HG02840 (cell line): ENCODE measurements at regions not wholly inside any gene's neighbourhood (a gene's known extent, or its start where the extent isn't known, plus 50 kb on each side); places are given as distances from the start of the nearest gene placed in this dataset.
"Not testable (repeated sequence)": the region's sequence is repeated elsewhere in the genome, so short reads cannot be mapped to it uniquely, and the experiment has no call there.

Source experiments
- ATAC-seq: cut with Tn5 transposase; IDR thresholded peaks from one replicate; pipeline ENCODE4 v1.9.1; 2021; ENCODE audit warnings: mild to moderate bottlenecking, moderate library complexity, moderate number of reproducible peaks; ENCODE audit not compliant: unreplicated experiment, low FRiP score

DNA sequence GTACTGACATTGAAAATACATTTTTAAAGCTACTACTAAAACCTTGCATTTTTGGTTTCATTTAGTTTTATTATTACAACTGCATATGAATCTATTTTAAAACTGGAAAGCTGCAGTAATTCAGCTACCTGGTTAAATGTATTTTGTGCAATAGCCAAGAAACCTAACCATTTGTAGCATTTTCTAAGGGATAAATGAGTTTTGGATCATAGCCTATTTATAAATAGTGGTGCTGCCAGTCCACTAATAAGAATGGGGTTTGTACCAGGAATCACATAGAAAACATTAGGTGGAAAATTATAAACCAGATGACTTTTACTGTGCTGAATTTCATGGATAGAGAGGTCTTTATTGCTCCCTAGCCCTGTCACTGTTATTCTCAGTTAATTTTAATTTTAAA, 454.7 kb downstream of the DIPK2A start:
- ATAC-seq = no peak

DNA sequence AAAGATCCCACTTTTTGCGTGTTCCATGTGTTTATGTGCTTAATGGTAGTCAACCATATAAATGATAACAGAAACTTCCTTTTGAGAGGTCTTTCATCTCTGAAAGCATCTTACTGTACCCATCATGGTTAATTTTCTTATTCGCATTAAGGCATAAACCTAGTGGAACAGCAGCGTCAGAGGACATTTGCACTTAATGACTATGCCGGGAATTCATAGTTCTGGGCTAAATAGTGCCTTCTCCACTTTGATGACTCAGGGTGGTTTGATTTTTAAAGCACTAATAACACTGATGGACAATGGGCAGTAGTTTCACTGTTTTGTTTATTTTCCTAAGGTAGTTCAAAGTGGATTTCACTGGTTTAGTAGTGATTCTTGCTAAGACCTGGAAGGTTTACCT, 455.3 kb downstream of the DIPK2A start:
- no peak for ATAC-seq

DNA sequence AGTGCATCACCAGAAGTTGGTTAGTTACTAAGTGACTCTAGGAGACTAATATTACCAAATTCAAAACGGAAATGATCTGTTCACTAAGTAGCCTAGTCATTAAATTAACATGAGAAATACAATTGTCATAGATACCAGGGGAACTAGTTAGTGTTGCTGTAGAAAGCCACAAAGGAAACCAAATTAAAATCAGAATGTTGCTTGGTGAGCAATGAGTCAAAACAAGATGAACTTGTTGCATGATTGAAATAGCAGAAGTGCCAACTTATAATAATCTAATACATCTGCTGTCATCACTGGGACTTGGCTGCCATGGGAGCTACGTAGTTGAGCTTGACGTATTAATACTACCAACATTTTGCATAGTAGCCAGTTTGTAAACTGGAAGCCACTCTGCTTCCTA, 458.1 kb downstream of the DIPK2A start:
- peak; percentile 62 for ATAC-seq

DNA sequence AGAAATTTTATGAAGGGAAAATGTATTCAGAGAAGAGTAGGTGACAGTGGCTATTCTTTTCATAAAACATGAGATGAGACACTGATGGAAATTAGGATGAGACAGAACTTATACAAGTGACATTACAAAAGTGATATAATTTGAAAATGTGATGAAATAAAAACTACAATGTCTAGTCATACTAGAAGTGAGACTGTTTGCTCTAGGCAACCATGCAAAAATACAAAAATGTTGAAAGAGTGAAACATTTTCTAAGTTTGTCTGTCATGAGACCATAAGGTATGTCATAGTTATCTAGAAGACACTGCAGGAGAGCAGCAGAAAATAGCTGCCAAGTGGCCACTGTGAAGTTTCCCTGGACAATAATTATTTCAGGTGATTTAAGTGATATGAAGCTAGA, 459.5 kb downstream of the DIPK2A start:
- peak; percentile 45 for ATAC-seq

DNA sequence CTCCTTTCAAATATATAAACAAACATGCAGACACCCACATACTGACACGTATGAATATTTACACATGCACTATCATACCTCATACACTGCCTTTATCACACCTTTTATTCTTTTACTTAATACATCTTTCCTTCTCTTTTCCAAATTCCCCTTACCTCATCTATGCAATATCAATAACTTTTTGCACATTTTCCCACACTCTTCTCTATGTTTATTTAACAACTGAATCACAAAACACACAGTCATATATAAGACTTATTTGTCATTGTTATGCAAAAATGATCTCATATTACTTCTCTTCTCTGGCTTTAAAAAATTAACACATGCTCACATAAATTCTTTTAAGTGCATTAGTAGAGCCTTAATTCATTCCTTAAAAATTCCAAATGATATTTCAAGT, 461.4 kb downstream of the DIPK2A start:
- no peak for ATAC-seq

DNA sequence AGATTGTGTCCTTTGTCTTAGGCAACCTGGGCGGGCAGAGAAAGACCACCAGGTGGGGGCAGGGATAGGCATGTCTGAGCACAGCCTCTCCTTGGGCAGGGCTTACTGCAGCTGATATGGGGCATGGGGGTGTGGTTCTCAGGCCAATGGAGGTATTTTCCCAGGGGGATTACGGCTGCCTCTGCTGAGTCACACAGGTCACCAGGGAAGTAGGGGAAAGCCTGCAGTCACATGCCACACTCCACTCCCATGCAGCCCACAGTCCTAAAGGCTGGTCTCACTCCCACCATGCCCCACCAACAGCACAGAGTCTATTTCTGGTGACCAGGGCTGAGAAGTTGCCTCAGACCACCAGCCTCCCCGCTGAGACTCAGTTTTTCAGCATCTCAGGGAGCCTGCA, 466.4 kb downstream of the DIPK2A start:
- ATAC-seq = no peak

DNA sequence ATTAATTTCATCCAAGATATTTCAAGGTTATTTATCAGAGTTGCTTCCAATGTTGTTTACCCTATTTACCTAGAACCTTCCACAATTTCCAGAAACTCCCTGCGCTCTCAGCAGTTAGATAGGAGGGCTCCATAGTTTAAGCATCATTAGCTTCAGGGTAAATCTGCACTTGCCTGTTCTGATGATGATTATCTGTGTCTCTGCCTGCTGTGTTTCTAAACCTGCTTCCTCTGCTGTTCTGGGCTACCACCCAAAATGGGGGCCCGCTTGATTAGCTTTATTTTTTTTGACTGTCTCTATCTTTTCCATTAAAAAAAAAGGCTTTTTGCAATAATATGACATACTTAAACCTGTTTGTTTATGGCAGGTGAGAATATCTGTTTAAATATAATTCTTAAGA, 472.4 kb downstream of the DIPK2A start:
- ATAC-seq = no peak

DNA sequence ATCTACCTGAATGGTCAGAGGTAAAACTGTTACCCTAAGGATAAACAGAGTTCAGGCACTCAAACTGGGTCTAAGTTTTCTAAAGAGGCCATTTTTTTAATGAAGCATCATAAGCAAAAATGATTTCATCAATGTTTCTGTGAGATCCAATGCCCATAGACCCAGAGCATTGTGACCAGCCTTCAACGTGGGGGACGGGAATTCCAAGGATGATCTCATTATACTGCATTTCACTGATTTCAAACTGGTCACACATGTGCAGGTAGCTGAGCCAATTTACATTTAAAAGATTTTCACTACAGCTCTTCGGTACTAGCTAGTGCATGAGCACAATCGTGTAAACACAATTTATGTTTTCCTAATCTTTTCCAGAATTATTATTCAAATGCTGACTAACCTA, 472.9 kb downstream of the DIPK2A start:
- ATAC-seq = no peak

DNA sequence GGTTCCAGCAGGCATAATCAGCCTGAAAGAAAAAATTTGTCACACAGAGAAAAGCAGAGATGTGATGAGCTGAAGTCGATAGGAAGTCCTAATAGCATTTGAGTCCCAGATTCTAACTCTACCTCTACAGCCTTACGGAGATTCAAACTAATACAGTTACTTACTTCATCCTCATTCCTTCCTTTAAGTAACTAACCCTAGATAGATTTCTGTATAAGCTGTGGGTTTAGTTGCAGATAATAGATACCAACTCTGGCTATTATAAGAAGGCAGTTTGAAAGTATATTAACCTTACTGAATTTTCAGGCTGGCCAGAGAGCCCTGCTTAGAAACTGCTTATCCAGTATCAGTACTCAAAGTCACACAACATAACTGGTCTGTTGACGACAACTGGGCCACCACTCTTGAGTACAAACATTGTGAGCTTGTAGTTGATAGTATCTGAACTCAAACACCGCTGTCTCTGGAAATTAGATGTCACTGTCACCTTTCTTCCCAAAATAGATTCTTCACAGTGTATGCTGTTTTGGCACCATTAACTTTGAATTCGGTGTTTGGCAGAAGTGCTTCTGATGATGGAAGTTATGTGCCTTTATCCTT, 484.3 kb downstream of the DIPK2A start:
- no peak for ATAC-seq

DNA sequence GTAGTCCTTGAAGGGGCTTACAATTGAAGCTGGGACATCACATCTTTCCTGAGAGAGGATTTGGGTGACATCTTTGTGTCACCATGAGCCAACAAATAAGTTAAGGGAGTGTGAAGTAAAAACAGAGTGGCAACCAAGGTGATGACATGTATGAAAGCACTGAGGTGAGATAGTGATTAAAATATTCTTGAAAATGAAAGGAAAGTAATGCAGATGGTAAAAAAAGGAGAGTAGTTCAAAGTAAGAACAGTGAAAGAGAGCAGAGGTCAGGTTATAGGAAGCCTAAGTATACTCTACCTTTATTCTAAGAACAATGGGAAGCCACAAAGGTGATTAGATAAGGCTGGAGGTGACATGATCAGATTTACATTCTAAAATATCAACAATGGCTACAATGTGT, 486.1 kb downstream of the DIPK2A start:
- no peak for ATAC-seq

DNA sequence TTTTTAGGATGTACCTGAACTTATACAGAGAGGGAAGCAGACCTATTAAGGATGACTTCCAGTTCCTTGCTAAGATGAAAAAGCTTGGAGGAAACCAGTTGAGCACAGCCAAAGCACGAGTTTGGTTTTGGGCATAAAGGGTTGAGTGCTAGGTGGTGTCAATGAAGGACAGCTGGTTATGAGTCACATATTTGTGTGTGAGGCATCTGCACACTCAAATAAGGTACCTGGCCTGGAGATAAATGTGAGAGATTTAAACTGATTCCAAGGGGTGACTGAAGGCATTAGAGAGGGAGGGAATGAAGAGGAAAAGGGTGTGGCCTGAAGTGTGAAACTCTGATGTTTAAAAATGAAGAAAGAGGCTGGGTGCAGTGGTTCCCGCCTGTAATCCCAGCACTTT, 486.7 kb downstream of the DIPK2A start:
- ATAC-seq = no peak

DNA sequence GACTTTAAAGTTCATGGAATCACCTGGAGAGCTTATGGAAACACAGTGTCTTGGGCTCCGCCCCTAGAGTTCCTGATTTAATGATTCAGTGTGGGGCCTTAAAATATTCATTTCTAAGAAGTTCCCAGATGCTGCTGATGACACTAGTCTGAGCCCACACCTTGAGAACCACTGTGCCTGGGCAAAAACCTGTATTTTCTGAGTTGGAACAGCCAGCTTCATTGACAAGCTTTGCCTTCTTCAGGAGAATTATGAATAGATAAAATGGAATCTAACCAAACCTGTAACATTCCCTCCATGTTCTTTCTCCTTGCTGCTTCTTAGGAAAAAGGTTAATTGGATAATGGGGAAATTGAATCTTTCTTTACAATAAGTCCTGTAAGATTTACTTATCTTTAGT, 490.7 kb downstream of the DIPK2A start:
- no peak for ATAC-seq

DNA sequence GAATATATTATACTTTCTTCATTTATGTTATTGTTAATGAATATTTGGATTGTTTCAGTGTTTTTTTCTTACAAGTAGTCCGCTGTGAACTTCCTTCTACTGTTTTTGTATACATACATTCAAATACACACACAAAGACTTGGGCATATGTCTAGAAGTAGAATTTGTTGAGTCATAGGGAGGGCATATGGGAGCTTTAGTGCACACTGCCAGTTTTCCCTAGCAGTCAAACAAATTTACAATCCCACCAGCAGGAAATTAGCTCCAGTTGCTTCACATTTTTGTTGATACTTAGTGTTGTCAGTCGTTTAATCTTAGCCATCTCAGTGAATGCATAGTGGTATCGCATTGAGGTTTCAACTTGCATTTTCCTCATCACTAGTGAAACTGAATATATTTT, 492.3 kb downstream of the DIPK2A start:
- no peak for ATAC-seq

DNA sequence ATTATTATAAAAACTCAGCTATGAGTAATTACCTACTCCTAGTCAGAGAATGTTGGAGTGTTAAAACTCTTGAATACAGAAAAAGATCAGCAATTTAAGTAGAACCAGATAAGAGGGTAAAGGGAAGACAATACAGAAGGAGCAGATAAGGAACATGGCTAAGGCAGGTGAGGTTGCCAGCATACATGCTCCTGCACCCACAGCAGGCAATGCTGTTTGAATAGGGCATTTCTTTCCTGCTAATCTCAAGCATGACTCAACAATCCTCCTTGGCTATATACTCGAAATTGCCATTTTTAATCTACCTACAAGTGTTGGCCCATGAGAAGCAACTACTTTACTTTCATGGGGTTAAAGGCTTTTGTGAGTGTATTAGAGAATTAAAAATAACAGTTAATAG, 494.5 kb downstream of the DIPK2A start:
- no peak for ATAC-seq

DNA sequence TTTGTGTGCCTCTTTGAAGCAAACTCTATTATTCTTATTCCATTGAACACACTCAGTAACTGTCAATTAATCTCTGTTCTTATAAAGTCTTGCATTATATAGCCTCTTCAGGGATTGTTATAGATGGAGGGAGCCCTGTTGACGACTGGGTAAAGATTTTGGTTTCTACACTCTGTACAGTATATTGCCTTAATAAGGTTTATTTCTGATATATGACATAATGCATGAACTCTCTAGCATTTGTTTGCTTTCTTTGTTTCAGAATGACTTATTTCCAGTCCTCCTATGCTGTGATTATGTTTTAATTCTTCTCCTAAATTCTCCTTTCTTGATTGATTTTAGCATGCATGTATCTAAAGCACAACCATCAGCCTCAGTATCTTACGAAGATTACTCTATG, 494.9 kb downstream of the DIPK2A start:
- ATAC-seq = no peak

DNA sequence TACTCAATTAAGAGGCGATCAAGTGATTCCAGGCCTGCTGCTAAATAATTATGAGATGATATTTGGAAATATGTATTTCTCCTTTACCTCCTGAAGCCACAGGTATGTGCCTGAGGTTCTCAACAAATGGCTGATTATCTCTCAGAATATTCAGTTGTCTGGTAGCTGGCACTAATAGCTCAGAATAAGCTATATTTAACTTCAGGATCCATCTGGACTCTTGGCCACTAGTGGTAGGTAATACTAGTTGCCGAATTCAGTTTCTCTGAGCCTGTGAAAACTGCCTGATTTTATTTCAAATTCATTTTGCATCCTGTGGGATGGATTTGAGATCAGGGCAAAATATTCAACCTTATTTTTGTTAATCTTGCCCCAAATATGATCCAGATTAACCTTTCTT, 499.0 kb downstream of the DIPK2A start:
- ATAC-seq = no peak

DNA sequence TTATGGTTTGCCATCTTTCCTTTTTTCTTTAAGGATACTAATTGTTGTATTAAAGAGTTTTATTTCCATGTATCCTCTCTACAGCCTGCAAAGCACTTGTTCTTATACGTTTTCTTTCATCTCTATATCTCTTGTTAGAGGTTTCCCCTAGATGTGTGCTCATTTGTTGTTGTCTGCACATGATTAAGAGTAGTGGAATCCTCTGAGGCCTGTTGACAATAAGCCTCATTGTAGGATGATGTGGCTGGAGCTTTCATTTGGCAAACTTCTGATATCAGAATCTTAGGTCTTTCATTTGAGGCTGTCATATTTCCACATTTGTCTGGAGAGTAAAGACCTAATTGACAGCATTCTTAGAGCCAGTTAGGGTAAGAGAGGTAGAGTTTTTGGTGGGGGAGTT, 506.0 kb downstream of the DIPK2A start:
- no peak for ATAC-seq

DNA sequence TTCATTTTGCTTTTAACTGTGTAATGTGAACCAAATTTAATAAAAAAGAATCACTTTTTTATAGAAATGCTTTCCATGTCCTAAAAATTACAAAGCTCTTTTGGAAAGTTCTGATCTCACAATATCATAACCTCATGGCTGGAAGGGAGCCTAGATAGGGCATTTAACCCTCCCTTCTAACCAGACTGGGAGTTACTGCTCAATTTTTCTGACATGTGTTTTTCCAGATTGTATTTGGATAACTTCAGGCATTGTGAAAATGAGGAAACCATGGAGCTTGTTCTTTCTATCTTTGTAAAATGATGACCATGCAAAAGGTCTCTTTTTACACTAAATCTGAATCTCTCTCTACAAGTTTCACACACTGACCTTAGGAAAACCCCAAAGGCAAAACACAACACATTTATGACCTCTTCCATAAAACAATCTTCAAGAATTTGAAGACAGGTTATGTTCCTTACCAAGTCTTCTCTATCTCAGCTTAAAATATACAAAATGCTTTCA, 508.8 kb downstream of the DIPK2A start:
- ATAC-seq = no peak

DNA sequence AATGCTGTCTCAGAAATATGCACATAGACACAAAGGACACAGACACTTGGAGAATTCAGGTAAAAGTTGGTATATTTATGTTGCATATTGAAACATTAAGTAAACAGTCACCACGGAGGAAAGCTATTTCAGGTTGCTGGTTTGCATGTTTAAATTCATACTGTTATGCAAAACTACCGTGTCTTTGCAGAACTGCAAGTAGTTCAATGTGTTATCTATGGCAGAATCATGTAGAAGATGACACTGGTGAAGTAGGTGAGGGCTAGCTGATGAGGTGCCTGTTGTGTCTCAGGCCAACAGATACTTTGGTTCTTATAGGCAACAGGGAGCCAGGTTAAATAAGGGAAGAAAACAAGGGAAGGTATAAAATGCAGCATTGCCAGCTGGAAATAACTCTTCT, 511.3 kb downstream of the DIPK2A start:
- no peak for ATAC-seq

DNA sequence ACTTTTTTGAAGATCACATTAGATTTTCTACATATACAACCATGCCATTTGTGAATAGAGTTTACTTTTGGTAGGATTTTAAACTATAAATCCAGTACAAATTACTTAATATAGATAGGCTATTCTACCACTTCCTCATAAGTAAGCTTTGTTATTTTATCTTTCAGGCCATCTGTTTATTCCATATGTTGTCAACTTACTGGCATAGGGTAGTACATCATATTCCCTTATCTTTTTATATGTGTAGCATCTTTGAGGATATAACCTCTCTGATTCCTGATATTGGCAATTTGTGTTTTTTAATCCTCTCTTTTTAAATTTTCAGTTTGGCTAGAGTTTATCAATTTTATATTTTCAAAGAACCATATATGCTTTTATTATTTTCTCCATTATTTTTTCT, 515.4 kb downstream of the DIPK2A start:
- no peak for ATAC-seq

DNA sequence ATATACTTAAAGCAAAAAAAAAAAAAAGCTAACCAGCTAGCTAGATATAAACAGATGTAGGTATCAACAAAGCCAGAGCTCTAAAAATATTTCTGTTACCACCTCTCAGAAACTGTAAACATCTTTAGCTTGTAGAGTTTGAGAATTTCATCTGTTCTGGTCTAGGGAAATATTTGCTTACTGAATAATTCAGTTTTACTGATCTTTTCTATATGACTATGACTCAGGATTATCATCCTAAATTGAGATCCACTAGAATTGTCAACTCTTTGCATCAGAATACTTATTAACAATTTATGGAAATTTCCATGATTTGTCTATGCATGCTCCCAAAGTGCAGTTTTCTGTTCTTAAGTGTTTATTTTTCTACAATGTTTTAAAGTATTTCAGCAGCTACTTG, 517.3 kb downstream of the DIPK2A start:
- ATAC-seq = no peak

DNA sequence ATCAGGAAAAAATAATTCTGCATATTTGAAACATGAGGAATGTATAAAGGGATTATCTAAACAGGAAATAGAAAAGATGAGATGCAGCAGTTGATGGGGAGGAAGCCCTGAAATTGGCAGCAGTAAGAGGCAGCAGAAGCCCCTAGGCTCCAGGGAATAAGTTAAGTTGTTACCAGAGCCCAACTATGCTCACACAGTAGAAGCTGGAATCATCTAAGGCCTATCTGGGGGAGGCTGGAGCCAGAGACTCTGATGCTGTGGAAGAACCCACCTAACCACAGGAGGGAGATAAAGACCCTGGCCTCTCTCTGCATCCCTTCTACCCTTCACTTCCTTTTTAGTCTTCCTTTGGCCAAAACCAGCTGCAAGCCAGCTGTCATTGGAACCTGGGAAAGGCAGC, 519.7 kb downstream of the DIPK2A start:
- ATAC-seq = no peak

DNA sequence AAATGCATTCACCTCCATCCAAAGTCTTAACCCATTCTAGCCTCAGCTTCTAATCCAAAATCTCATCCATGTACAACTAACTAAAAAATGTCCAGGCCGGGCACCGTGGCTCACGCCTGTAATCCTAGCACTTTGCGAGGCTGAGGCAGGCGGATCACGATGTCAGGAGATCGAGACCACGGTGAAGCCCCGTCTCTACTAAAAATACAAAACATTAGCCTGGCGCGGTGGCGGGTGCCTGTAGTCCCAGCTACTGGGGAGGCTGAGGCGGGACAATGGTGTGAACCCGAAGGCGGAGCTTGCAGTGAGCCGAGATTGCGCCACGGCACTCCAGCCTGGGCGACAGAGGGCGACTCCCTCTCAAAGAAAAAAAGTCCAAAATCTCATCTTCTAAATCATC, 523.0 kb downstream of the DIPK2A start:
- ATAC-seq = not testable (repeated sequence)
